Trophoblast cell (in vitro differentiated cells and primary cell): ENCODE measurements at regions not wholly inside any gene's neighbourhood (a gene's known extent, or its start where the extent isn't known, plus 50 kb on each side); places are given as distances from the start of the nearest gene placed in this dataset.
A peak's percentile ranks its signal among the peaks of the same experiment; 100 is the strongest.

ENCODE experiments used
- DNase-seq, 2 donors: peaks; one replicate each; pipeline ENCODE4 v3.0.0-alpha.2; 2016
- H2AFZ ChIP-seq: 2 replicates; pipeline ENCODE4 v1.6.1; 2013; ENCODE audit warnings: low read length, moderate library complexity, mild to moderate bottlenecking; ENCODE audit not compliant: insufficient read depth, poor library complexity
- H2AK5ac ChIP-seq: 2 replicates; pipeline ENCODE4 v1.6.1; 2013; ENCODE audit warnings: mild to moderate bottlenecking, low read length
- H2BK120ac ChIP-seq: 2 replicates; pipeline ENCODE4 v1.6.1; 2013; ENCODE audit warnings: low read length, mild to moderate bottlenecking, moderate library complexity; ENCODE audit not compliant: insufficient read depth, poor library complexity
- H2BK12ac ChIP-seq: 2 replicates; pipeline ENCODE4 v1.6.1; 2013; ENCODE audit warnings: mild to moderate bottlenecking, low read length, moderate library complexity
- H2BK5ac ChIP-seq: 2 replicates; pipeline ENCODE4 v1.6.1; 2013; ENCODE audit warnings: low read length, low read depth, moderate library complexity, mild to moderate bottlenecking; ENCODE audit not compliant: poor library complexity
- H3K14ac ChIP-seq: 2 replicates; pipeline ENCODE4 v1.6.1; 2013; ENCODE audit warnings: mild to moderate bottlenecking, low read length
- H3K18ac ChIP-seq: 2 replicates; pipeline ENCODE4 v1.6.1; 2013; ENCODE audit warnings: mild to moderate bottlenecking, low read length
- H3K23ac ChIP-seq: 2 replicates; pipeline ENCODE4 v1.6.1; 2013; ENCODE audit warnings: low read length
- H3K27ac ChIP-seq: 2 replicates; pipeline ENCODE4 v1.5.1; 2013; ENCODE audit warnings: low read depth, mild to moderate bottlenecking, inconsistent platforms, low read length, moderate library complexity
- H3K27me3 ChIP-seq: 2 replicates; pipeline ENCODE4 v1.6.1; 2013; ENCODE audit warnings: inconsistent platforms, mild to moderate bottlenecking, low read length, moderate library complexity; ENCODE audit not compliant: insufficient read depth
- H3K36me3 ChIP-seq, 2 experiments: 1 replicate in 1 of 2; 2 replicates in 1 of 2; pipeline ENCODE4 v1.6.1; 2013; ENCODE audit warnings: low read length in 2 of 2, mild to moderate bottlenecking in 2 of 2, moderate library complexity in 1 of 2; ENCODE audit not compliant: insufficient read depth in 2 of 2, control insufficient read depth in 1 of 2
- H3K4ac ChIP-seq: 2 replicates; pipeline ENCODE4 v1.6.1; 2013; ENCODE audit warnings: low read depth, mild to moderate bottlenecking, low read length, moderate library complexity
- H3K4me1 ChIP-seq, 2 experiments: 1 replicate in 1 of 2; 2 replicates in 1 of 2; pipeline ENCODE4 v1.6.1; 2013; ENCODE audit warnings: low read length in 2 of 2, mild to moderate bottlenecking in 2 of 2, moderate library complexity in 1 of 2; ENCODE audit not compliant: insufficient read depth in 2 of 2, control insufficient read depth in 1 of 2
- H3K4me2 ChIP-seq: 2 replicates; pipeline ENCODE4 v1.6.1; 2013; ENCODE audit warnings: inconsistent platforms, mild to moderate bottlenecking, low read length, moderate library complexity
- H3K4me3 ChIP-seq: 2 replicates; pipeline ENCODE4 v1.5.1; 2013; ENCODE audit warnings: mild to moderate bottlenecking, low read depth, low read length, inconsistent platforms
- H3K79me1 ChIP-seq: one replicate; pipeline ENCODE4 v1.6.1; 2013; ENCODE audit warnings: low read length
- H3K79me2 ChIP-seq: 2 replicates; pipeline ENCODE4 v1.6.1; 2013; ENCODE audit warnings: low read length, mild to moderate bottlenecking; ENCODE audit not compliant: control insufficient read depth, insufficient read depth, poor library complexity
- H3K9ac ChIP-seq: 2 replicates; pipeline ENCODE4 v1.6.1; 2013; ENCODE audit warnings: mild to moderate bottlenecking, low read length
- H3K9me3 ChIP-seq: 2 replicates; pipeline ENCODE4 v1.6.1; 2013; ENCODE audit warnings: low read depth, mild to moderate bottlenecking, control low read depth, inconsistent platforms, low read length; ENCODE audit not compliant: insufficient read depth
- H4K12ac ChIP-seq: 2 replicates; pipeline ENCODE4 v1.6.1; 2013; ENCODE audit warnings: low read depth, mild to moderate bottlenecking, low read length, moderate library complexity
- H4K8ac ChIP-seq: 2 replicates; pipeline ENCODE4 v1.6.1; 2013; ENCODE audit warnings: low read depth, mild to moderate bottlenecking, low read length, moderate library complexity
- H4K91ac ChIP-seq: one replicate; pipeline ENCODE4 v1.6.1; 2013; ENCODE audit warnings: low read depth, mild to moderate bottlenecking, low read length, moderate library complexity
- WGBS: extraction: QIAGEN DNeasy Blood & Tissue Kit; methylation state at CpG from one replicate; pipeline ENCODE4 v1.1.7; 2013; ENCODE audit warnings: missing lambda C conversion rate; ENCODE audit not compliant: insufficient read length, insufficient coverage; ENCODE audit errors: extremely low coverage; 5-methylcytosine and 5-hydroxymethylcytosine counted together

DNA sequence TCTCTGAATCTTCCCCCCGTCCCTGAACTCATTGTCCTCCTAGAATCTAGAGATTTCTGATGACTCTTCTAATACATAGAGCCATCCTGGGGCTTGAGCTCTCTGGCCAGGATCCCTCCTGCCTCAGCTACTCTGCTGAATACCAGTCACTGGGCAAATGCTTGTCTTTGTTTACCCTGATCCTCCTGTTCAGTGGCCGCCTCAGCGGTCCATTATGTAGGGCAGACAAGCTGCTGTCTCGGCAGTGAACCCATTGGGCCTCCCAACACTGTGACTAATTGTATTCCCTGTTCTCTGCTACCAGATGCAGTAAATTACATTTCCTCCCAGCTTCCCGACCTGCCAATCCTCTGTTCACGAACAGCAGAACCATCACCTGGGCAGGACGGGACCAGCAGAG lies 151.6 kb downstream of the PALM2AKAP2 start:
- DNase-seq = no peak
- H4K91ac ChIP-seq = no peak overlapping the region
- H2BK120ac ChIP-seq = no peak overlapping the region
- H3K79me1 ChIP-seq = no peaks in the 10 kb centered on the region
- H3K79me2 ChIP-seq = no peaks in the 10 kb centered on the region
- no peaks in the 10 kb centered on the region for H3K36me3 ChIP-seq
- H3K9ac ChIP-seq = no peak overlapping the region
- H3K27ac ChIP-seq = no peak overlapping the region
- H2AK5ac ChIP-seq = no peak overlapping the region
- H2BK12ac ChIP-seq = no peak overlapping the region
- H4K12ac ChIP-seq = no peak overlapping the region
- H3K18ac ChIP-seq = no peak overlapping the region
- H2AFZ ChIP-seq = no peak overlapping the region
- H3K4me1 ChIP-seq = no peaks in the 10 kb centered on the region
- no peak overlapping the region for H3K23ac ChIP-seq
- no peaks in the 10 kb centered on the region for H3K27me3 ChIP-seq
- no peak overlapping the region for H3K4me2 ChIP-seq
- H3K4ac ChIP-seq = no peak overlapping the region
- no peak overlapping the region for H4K8ac ChIP-seq
- WGBS = no CpG with 5 or more reads among the region's 7 CpGs
- H3K14ac ChIP-seq = no peak overlapping the region
- H2BK5ac ChIP-seq = no peak overlapping the region
- no peaks in the 10 kb centered on the region for H3K9me3 ChIP-seq
- no peak overlapping the region for H3K4me3 ChIP-seq

DNA sequence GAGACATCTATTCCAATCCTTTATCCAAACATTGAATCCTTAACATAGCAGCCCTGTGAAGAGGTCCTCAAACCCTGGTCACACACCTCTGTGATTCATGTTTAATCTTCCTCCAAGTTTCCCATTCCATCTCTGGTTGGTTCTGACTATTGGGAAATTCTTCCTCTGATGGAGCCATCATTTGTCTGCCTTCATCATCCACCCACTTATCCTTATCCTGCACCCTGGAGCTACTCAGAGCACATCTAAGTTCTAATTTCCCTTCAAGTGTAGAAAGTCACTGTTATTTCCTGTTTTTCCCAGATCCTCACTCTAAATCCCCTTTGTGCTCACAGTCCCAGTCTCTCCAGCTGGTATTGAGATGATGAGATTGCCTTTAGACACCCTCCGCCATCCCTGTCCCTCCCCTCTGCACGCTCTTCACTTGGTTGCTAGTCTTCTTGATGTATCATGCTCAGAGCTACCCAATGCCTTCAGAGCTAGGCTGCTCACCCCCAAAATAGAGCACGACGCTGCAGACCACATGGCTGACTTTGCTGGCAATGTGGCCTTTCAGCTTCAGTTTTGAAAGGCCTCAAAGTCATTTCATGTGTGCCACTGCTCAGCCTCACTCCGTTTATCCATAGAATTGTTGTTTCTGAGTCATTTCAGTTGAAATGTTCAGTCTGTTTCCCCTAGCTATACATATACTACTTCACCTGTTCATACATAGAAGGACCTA lies 154.3 kb downstream of the PALM2AKAP2 start:
- no CpG with 5 or more reads among the region's 5 CpGs for WGBS
- Histone ChIP-seq H3K14ac (no peak overlapping the region), H2AFZ (no peak overlapping the region), H3K36me3 (no peaks in the 10 kb centered on the region), H4K91ac (no peak overlapping the region), H3K27ac (no peak overlapping the region), H3K27me3 (no peaks in the 10 kb centered on the region), H2BK120ac (no peak overlapping the region), H3K79me1 (no peaks in the 10 kb centered on the region), H3K79me2 (no peaks in the 10 kb centered on the region), H3K23ac (no peak overlapping the region), H4K12ac (no peak overlapping the region), H3K4me2 (no peak overlapping the region), H2AK5ac (no peak overlapping the region), H3K18ac (no peak overlapping the region), H3K9ac (no peak overlapping the region), H3K4me1 (no peaks in the 10 kb centered on the region), H3K4me3 (no peak overlapping the region), H4K8ac (no peak overlapping the region), H2BK12ac (no peak overlapping the region), H2BK5ac (no peak overlapping the region), H3K9me3 (no peaks in the 10 kb centered on the region), H3K4ac (no peak overlapping the region)
- no peak for DNase-seq

DNA sequence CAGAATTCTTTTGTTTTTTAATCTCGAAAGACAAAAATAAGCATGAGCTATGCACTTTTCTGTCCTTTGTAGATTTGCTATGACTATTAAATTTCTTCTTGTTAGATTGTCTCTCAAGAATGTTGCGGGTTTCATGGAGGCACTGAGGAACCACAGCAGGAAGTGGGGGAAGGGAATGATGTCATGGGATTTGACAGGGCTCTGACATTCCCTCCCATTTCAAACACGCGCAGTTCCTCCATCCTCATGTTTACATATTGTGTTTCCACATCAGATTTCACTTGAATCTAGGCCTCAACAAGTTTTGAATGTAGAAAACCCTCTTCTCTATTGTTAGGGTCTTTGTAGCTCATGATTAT lies 154.8 kb downstream of the PALM2AKAP2 start:
- Histone ChIP-seq H3K79me1 (no peaks in the 10 kb centered on the region), H2BK12ac (no peak overlapping the region), H2BK5ac (no peak overlapping the region), H3K18ac (no peak overlapping the region), H3K27ac (no peak overlapping the region), H3K14ac (no peak overlapping the region), H2BK120ac (no peak overlapping the region), H4K8ac (no peak overlapping the region), H3K9ac (no peak overlapping the region), H3K4ac (no peak overlapping the region), H2AFZ (no peak overlapping the region), H4K91ac (no peak overlapping the region), H4K12ac (no peak overlapping the region), H3K4me1 (no peaks in the 10 kb centered on the region), H3K23ac (no peak overlapping the region), H3K79me2 (no peaks in the 10 kb centered on the region), H3K4me2 (no peak overlapping the region), H3K27me3 (no peaks in the 10 kb centered on the region), H3K4me3 (no peak overlapping the region), H3K9me3 (no peaks in the 10 kb centered on the region), H2AK5ac (no peak overlapping the region), H3K36me3 (no peaks in the 10 kb centered on the region)
- no CpG with 5 or more reads among the region's 4 CpGs for WGBS
- DNase-seq = peak in 1 of 2 donors; percentile 6

DNA sequence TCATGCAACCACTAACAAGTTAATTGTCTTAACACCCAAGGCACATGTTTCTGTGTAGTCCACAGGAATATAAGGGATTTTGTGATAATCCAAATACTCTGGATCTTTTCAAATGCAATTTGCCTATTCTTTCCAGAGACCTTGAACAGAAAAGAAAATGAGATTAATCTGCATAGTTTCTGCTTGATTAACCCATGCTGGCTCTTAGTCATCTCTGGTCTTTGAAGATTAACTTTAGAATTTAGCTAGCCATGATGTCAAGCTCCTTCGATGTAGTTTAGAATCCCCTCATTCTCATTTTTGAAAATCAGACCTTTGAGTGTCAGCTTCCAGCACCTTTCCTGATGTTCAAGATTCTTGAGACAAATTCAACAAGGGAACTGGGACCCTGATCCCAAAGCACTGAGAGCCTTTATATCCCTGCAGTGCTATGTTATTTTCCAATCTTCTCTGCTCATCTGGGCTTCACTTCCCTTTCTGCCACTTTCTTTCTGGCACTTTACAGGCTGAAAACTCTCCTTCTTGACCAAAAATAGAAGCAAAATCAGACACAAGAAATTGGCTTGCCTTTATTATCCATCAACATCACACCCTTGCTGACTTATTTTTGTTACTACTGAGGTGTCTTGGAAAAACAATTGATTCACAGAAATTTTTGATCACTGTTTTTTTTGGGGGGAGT lies 155.5 kb downstream of the PALM2AKAP2 start:
- Histone ChIP-seq H3K4me3 (no peak overlapping the region), H2AK5ac (no peak overlapping the region), H4K8ac (no peak overlapping the region), H3K18ac (no peak overlapping the region), H2BK120ac (no peak overlapping the region), H3K79me2 (no peaks in the 10 kb centered on the region), H3K9me3 (no peaks in the 10 kb centered on the region), H3K9ac (no peak overlapping the region), H2BK12ac (no peak overlapping the region), H4K12ac (no peak overlapping the region), H3K23ac (no peak overlapping the region), H3K4me1 (no peaks in the 10 kb centered on the region), H2AFZ (no peak overlapping the region), H3K27me3 (no peaks in the 10 kb centered on the region), H2BK5ac (no peak overlapping the region), H3K79me1 (no peaks in the 10 kb centered on the region), H3K36me3 (no peaks in the 10 kb centered on the region), H3K4ac (no peak overlapping the region), H3K14ac (no peak overlapping the region), H4K91ac (no peak overlapping the region), H3K4me2 (no peak overlapping the region), H3K27ac (no peak overlapping the region)
- no CpG with 5 or more reads among the region's 1 CpG for WGBS
- peak in 1 of 2 donors; percentile 22 for DNase-seq
